Trophoblast cell (in vitro differentiated cells and primary cell): ENCODE measurements at regions not wholly inside any gene's neighbourhood (a gene's known extent, or its start where the extent isn't known, plus 50 kb on each side); places are given as distances from the start of the nearest gene placed in this dataset.

Experiments
- DNase-seq, 2 donors: peaks; one replicate each; pipeline ENCODE4 v3.0.0-alpha.2; 2016
- H2AFZ ChIP-seq: 2 replicates; pipeline ENCODE4 v1.6.1; 2013; ENCODE audit warnings: low read length, moderate library complexity, mild to moderate bottlenecking; ENCODE audit not compliant: insufficient read depth, poor library complexity
- H2AK5ac ChIP-seq: 2 replicates; pipeline ENCODE4 v1.6.1; 2013; ENCODE audit warnings: mild to moderate bottlenecking, low read length
- H2BK120ac ChIP-seq: 2 replicates; pipeline ENCODE4 v1.6.1; 2013; ENCODE audit warnings: low read length, mild to moderate bottlenecking, moderate library complexity; ENCODE audit not compliant: insufficient read depth, poor library complexity
- H2BK12ac ChIP-seq: 2 replicates; pipeline ENCODE4 v1.6.1; 2013; ENCODE audit warnings: mild to moderate bottlenecking, low read length, moderate library complexity
- H2BK5ac ChIP-seq: 2 replicates; pipeline ENCODE4 v1.6.1; 2013; ENCODE audit warnings: low read length, low read depth, moderate library complexity, mild to moderate bottlenecking; ENCODE audit not compliant: poor library complexity
- H3K14ac ChIP-seq: 2 replicates; pipeline ENCODE4 v1.6.1; 2013; ENCODE audit warnings: mild to moderate bottlenecking, low read length
- H3K18ac ChIP-seq: 2 replicates; pipeline ENCODE4 v1.6.1; 2013; ENCODE audit warnings: mild to moderate bottlenecking, low read length
- H3K23ac ChIP-seq: 2 replicates; pipeline ENCODE4 v1.6.1; 2013; ENCODE audit warnings: low read length
- H3K27ac ChIP-seq: 2 replicates; pipeline ENCODE4 v1.5.1; 2013; ENCODE audit warnings: low read depth, mild to moderate bottlenecking, inconsistent platforms, low read length, moderate library complexity
- H3K27me3 ChIP-seq: 2 replicates; pipeline ENCODE4 v1.6.1; 2013; ENCODE audit warnings: inconsistent platforms, mild to moderate bottlenecking, low read length, moderate library complexity; ENCODE audit not compliant: insufficient read depth
- H3K36me3 ChIP-seq, 2 experiments: 1 replicate in 1 of 2; 2 replicates in 1 of 2; pipeline ENCODE4 v1.6.1; 2013; ENCODE audit warnings: low read length in 2 of 2, mild to moderate bottlenecking in 2 of 2, moderate library complexity in 1 of 2; ENCODE audit not compliant: insufficient read depth in 2 of 2, control insufficient read depth in 1 of 2
- H3K4ac ChIP-seq: 2 replicates; pipeline ENCODE4 v1.6.1; 2013; ENCODE audit warnings: low read depth, mild to moderate bottlenecking, low read length, moderate library complexity
- H3K4me1 ChIP-seq, 2 experiments: 1 replicate in 1 of 2; 2 replicates in 1 of 2; pipeline ENCODE4 v1.6.1; 2013; ENCODE audit warnings: low read length in 2 of 2, mild to moderate bottlenecking in 2 of 2, moderate library complexity in 1 of 2; ENCODE audit not compliant: insufficient read depth in 2 of 2, control insufficient read depth in 1 of 2
- H3K4me2 ChIP-seq: 2 replicates; pipeline ENCODE4 v1.6.1; 2013; ENCODE audit warnings: inconsistent platforms, mild to moderate bottlenecking, low read length, moderate library complexity
- H3K4me3 ChIP-seq: 2 replicates; pipeline ENCODE4 v1.5.1; 2013; ENCODE audit warnings: mild to moderate bottlenecking, low read depth, low read length, inconsistent platforms
- H3K79me1 ChIP-seq: one replicate; pipeline ENCODE4 v1.6.1; 2013; ENCODE audit warnings: low read length
- H3K79me2 ChIP-seq: 2 replicates; pipeline ENCODE4 v1.6.1; 2013; ENCODE audit warnings: low read length, mild to moderate bottlenecking; ENCODE audit not compliant: control insufficient read depth, insufficient read depth, poor library complexity
- H3K9ac ChIP-seq: 2 replicates; pipeline ENCODE4 v1.6.1; 2013; ENCODE audit warnings: mild to moderate bottlenecking, low read length
- H3K9me3 ChIP-seq: 2 replicates; pipeline ENCODE4 v1.6.1; 2013; ENCODE audit warnings: low read depth, mild to moderate bottlenecking, control low read depth, inconsistent platforms, low read length; ENCODE audit not compliant: insufficient read depth
- H4K12ac ChIP-seq: 2 replicates; pipeline ENCODE4 v1.6.1; 2013; ENCODE audit warnings: low read depth, mild to moderate bottlenecking, low read length, moderate library complexity
- H4K8ac ChIP-seq: 2 replicates; pipeline ENCODE4 v1.6.1; 2013; ENCODE audit warnings: low read depth, mild to moderate bottlenecking, low read length, moderate library complexity
- H4K91ac ChIP-seq: one replicate; pipeline ENCODE4 v1.6.1; 2013; ENCODE audit warnings: low read depth, mild to moderate bottlenecking, low read length, moderate library complexity
- WGBS: extraction: QIAGEN DNeasy Blood & Tissue Kit; methylation state at CpG from one replicate; pipeline ENCODE4 v1.1.7; 2013; ENCODE audit warnings: missing lambda C conversion rate; ENCODE audit not compliant: insufficient read length, insufficient coverage; ENCODE audit errors: extremely low coverage; 5-methylcytosine and 5-hydroxymethylcytosine counted together

DNA sequence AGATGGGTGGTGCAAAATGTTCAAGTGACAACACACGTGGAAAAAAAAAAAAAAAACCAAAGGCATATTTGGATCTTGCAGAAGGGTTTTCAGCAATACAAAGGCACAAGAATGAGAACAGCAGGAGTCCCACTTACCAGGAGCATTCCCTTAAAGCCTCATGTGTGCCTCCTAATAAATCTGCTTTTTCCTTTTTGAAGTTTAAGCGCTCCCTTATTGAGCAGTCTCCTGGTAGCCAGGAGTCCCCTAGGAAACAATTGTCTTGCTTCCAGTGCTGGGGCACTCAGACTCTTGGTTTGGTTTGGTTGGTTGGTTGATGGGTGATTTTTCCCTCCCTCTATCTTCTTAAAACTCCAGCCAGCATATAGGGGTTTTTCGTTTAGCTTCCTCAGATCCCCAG lies 321.8 kb upstream of the NFE2L3 start:
- Histone ChIP-seq H3K9me3 (no peaks in the 10 kb centered on the region), H4K8ac (peak overlapping the region; percentile 61), H3K4me3 (no peak overlapping the region), H2AFZ (peak overlapping the region; percentile 45), H3K36me3 (no peaks in the 10 kb centered on the region), H3K4me2 (no peak overlapping the region), H2BK120ac (peak overlapping the region; percentile 94), H3K18ac (peak overlapping the region; percentile 46), H3K9ac (no peak overlapping the region), H3K27me3 (no peaks in the 10 kb centered on the region), H3K79me1 (peaks cover 38% of the 10 kb centered on the region), H2BK5ac (peak overlapping the region; percentile 88), H3K23ac (no peak overlapping the region), H3K4me1 (peaks cover 2 to 16% of the 10 kb centered on the region in 2 experiments), H2BK12ac (peak overlapping the region; percentile 84), H3K27ac (peak overlapping the region; percentile 96), H3K14ac (peak overlapping the region; percentile 88), H4K91ac (peak overlapping the region; percentile 95), H3K79me2 (peaks cover 4% of the 10 kb centered on the region), H2AK5ac (peak overlapping the region; percentile 83), H4K12ac (no peak overlapping the region), H3K4ac (peak overlapping the region; percentile 85)
- no CpG with 5 or more reads among the region's 3 CpGs for WGBS
- no peak for DNase-seq

DNA sequence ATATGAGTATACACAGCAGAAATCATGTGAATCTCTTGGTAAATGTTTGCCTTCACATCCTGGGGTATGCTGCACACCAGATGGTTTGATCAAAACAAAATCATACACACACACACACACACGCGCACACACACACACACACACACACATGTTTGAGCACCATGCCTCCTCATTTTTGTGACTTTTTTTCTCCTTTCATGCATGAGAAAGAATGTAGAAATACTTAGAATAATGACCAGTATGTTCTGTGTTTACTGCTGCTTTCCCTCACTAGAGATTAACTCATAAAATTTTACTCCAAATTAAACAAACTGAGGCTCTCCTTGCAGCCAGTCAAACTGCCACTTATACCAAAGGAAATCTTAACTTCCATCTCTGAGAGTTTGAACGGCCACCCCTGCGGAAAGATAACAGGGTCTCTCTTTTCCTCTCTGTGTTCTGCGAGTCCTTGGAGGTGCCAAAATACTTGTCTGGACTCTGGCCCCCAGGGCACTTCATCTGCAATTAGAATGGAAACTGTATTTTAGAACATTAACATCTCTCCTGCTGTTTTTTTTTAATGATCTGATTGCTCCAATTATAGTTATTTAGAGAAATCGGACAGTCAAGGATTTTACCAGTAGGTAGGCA lies 320.8 kb upstream of the NFE2L3 start:
- Histone ChIP-seq H3K9me3 (no peaks in the 10 kb centered on the region), H3K27me3 (no peaks in the 10 kb centered on the region), H2BK5ac (peak overlapping the region; percentile 84), H2BK12ac (peak overlapping the region; percentile 99), H2AFZ (peak overlapping the region; percentile 18), H3K18ac (no peak overlapping the region), H3K4ac (peak overlapping the region; percentile 47), H3K36me3 (no peaks in the 10 kb centered on the region), H4K8ac (peak overlapping the region; percentile 72), H3K4me3 (no peak overlapping the region), H4K12ac (no peak overlapping the region), H3K9ac (no peak overlapping the region), H3K4me2 (peak overlapping the region; percentile 24), H3K79me2 (peaks cover 4% of the 10 kb centered on the region), H3K23ac (no peak overlapping the region), H4K91ac (peak overlapping the region; percentile 99), H2AK5ac (no peak overlapping the region), H3K79me1 (peaks cover 38% of the 10 kb centered on the region), H3K4me1 (peaks cover 2 to 16% of the 10 kb centered on the region in 2 experiments), H3K27ac (peak overlapping the region; percentile 96), H2BK120ac (peak overlapping the region; percentile 98), H3K14ac (peak overlapping the region; percentile 95)
- no peak for DNase-seq
- WGBS, result no CpG with 5 or more reads among the region's 6 CpGs

DNA sequence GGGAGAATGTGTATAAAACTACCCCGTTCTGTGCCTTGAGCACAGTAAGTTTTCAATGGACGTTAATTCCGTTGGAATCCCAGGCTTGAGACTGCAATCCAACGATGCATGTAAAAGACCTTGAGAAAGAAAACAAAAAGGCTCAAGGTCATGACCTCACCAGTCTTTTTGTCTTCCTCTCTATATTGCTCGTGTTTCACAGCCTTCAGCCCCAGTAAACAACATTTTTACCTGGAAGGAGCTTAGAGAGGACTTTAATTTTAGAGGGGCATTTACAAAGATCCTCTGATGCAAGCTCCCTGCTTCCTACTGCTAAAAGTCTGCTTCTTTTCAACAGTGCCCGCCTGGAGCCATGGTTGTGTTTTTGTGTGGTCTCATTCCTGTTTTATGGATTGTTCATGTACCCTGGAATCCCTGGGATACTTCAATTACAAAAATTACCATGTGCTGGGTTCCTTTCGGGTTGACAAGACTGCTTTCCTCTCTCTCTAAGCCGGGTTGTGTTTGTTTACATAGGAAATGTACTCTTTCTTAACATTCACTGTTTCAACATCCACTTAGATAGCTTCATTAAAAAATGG lies 320.1 kb upstream of the NFE2L3 start:
- H2BK5ac ChIP-seq, result peak overlapping the region; percentile 84
- H3K27me3 ChIP-seq, result no peaks in the 10 kb centered on the region

DNA sequence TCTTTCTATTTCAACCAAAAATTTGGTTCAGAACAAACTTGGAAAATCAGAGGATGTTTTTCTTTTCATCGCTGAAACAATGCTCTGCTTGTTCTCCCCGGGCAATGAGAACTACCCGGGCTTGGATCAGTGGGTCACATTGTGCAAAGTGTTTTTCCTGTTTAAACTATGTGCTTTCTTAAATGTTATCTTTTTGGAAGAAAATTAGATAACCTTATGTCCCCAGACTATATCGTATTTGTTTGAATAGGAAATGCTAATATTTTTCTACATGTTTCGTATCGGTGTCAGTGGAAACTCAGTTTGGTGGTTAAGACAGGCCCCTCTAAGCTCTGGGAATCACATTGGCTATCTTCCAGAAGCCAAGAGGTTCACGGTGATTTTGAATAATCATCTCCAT lies 319.5 kb upstream of the NFE2L3 start:
- Histone ChIP-seq H4K8ac (no peak overlapping the region), H2BK120ac (peak overlapping the region; percentile 86), H3K36me3 (no peaks in the 10 kb centered on the region), H3K4me3 (no peak overlapping the region), H3K14ac (peak overlapping the region; percentile 24), H3K79me2 (peaks cover 4% of the 10 kb centered on the region), H2AFZ (no peak overlapping the region), H3K4me1 (peaks cover 2 to 16% of the 10 kb centered on the region in 2 experiments), H4K91ac (peak overlapping the region; percentile 84), H3K23ac (no peak overlapping the region), H4K12ac (no peak overlapping the region), H3K18ac (no peak overlapping the region), H3K27ac (peak overlapping the region; percentile 96), H3K9ac (no peak overlapping the region), H2AK5ac (no peak overlapping the region), H3K9me3 (no peaks in the 10 kb centered on the region), H3K4me2 (no peak overlapping the region), H3K79me1 (peaks cover 42% of the 10 kb centered on the region), H3K27me3 (no peaks in the 10 kb centered on the region), H2BK12ac (peak overlapping the region; percentile 30), H2BK5ac (peak overlapping the region; percentile 81), H3K4ac (no peak overlapping the region)
- WGBS, result no CpG with 5 or more reads among the region's 7 CpGs
- DNase-seq, result no peak

More for the DNA sequence above, 320.1 kb upstream of the NFE2L3 start:
- Histone ChIP-seq H3K79me2 (peaks cover 4% of the 10 kb centered on the region), H3K4me3 (no peak overlapping the region), H2BK12ac (no peak overlapping the region), H4K8ac (no peak overlapping the region), H3K14ac (no peak overlapping the region), H3K79me1 (peaks cover 40% of the 10 kb centered on the region), H3K4ac (no peak overlapping the region), H2AK5ac (no peak overlapping the region), H4K91ac (peak overlapping the region; percentile 10), H2AFZ (no peak overlapping the region), H3K9ac (no peak overlapping the region), H4K12ac (no peak overlapping the region), H2BK120ac (peak overlapping the region; percentile 97), H3K4me2 (peak overlapping the region; percentile 24), H3K4me1 (peaks cover 2 to 16% of the 10 kb centered on the region in 2 experiments), H3K23ac (no peak overlapping the region), H3K27ac (peak overlapping the region; percentile 96), H3K36me3 (no peaks in the 10 kb centered on the region), H3K18ac (no peak overlapping the region), H3K9me3 (no peaks in the 10 kb centered on the region)
- no peak for DNase-seq
- WGBS, result no CpG with 5 or more reads among the region's 8 CpGs
